ENCODE measurements at regions not wholly inside any gene's neighbourhood (a gene's known extent, or its start where the extent isn't known, plus 50 kb on each side); places are given as distances from the start of the nearest gene placed in this dataset.
"Not testable (repeated sequence)": the region's sequence is repeated elsewhere in the genome, so short reads cannot be mapped to it uniquely, and the experiment has no call there.

- no peak for FAIRE-seq
- no peak for DNase-seq (ENCODE audit: insufficient read length, low spot score)
Measured at GRCh38 chr14:104249706-104250105, 111.3 kb downstream of the KIF26A start.

- no peak for FAIRE-seq
- no peak for DNase-seq (ENCODE audit: insufficient read length, low spot score)
Measured at GRCh38 chr14:104250175-104250574, 111.8 kb downstream of the KIF26A start.

- DNase-seq (ENCODE audit: insufficient read length, low spot score) (no peak), FAIRE-seq (no peak)
Measured at GRCh38 chr14:104252256-104253215, 114.1 kb downstream of the KIF26A start.

- no peak for FAIRE-seq
- DNase-seq (ENCODE audit: insufficient read length, low spot score): no peak
Measured at GRCh38 chr14:104253223-104253822, 114.9 kb downstream of the KIF26A start.

GRCh38 chr14:104253901-104254353 lies 115.5 kb downstream of the KIF26A start:
- no peak for DNase-seq (ENCODE audit: insufficient read length, low spot score)
- no peak for FAIRE-seq

- FAIRE-seq: no peak
- no peak for DNase-seq (ENCODE audit: insufficient read length, low spot score)
Measured at GRCh38 chr14:104254735-104255400, 116.5 kb downstream of the KIF26A start.

GRCh38 chr14:104256025-104256424 lies 117.6 kb downstream of the KIF26A start:
- no peak for FAIRE-seq
- DNase-seq (ENCODE audit: insufficient read length, low spot score): no peak

- FAIRE-seq (no peak), DNase-seq (ENCODE audit: insufficient read length, low spot score) (no peak)
Measured at GRCh38 chr14:104262515-104263514, 124.4 kb downstream of the KIF26A start.

- FAIRE-seq (no peak), DNase-seq (ENCODE audit: insufficient read length, low spot score) (no peak)
Measured at GRCh38 chr14:104263675-104264358, 125.4 kb downstream of the KIF26A start.

- DNase-seq (ENCODE audit: insufficient read length, low spot score): no peak
Measured at GRCh38 chr14:104264495-104265265, 126.3 kb downstream of the KIF26A start.

GRCh38 chr14:104265918-104266630 lies 127.7 kb downstream of the KIF26A start:
- DNase-seq (ENCODE audit: insufficient read length, low spot score) (no peak), FAIRE-seq (no peak)

More at GRCh38 chr14:104264495-104265265, 126.3 kb downstream of the KIF26A start:
- no peak for FAIRE-seq

GRCh38 chr14:104266631-104267575 lies 128.5 kb downstream of the KIF26A start:
- no peak for DNase-seq (ENCODE audit: insufficient read length, low spot score)
- FAIRE-seq: no peak

- FAIRE-seq: no peak
- no peak for DNase-seq (ENCODE audit: insufficient read length, low spot score)
Measured at GRCh38 chr14:104267895-104268294, 129.5 kb downstream of the KIF26A start.

- FAIRE-seq (no peak), DNase-seq (ENCODE audit: insufficient read length, low spot score) (no peak)
Measured at GRCh38 chr14:104268295-104268694, 129.9 kb downstream of the KIF26A start.

GRCh38 chr14:104268725-104269436 lies 130.5 kb downstream of the KIF26A start:
- no peak for DNase-seq (ENCODE audit: insufficient read length, low spot score)
- no peak for FAIRE-seq

GRCh38 chr14:104269511-104270241 lies 131.3 kb downstream of the KIF26A start:
- DNase-seq (ENCODE audit: insufficient read length, low spot score); FAIRE-seq: not testable (repeated sequence)
